B cell (primary cell): ENCODE measurements at regions not wholly inside any gene's neighbourhood (a gene's known extent, or its start where the extent isn't known, plus 50 kb on each side); places are given as distances from the start of the nearest gene placed in this dataset.

Experiments used
- ATAC-seq: fragments of 200-7000 bp; cut with Tn5 transposase; one replicate; pipeline ENCODE4 v1.10.0; 2021; ENCODE audit warnings: low read depth, mild to moderate bottlenecking, moderate number of reproducible peaks, moderate library complexity
- CTCF ChIA-PET: fragments of 350-600 bp; sonication (Branson Sonifier 250); formaldehyde crosslinking; loops from one replicate; lab custom pipeline; 2021; ENCODE audit warnings: antibody characterized with exemption, inconsistent platforms; lab: Charles Lee
- POLR2A ChIA-PET: fragments of 350-600 bp; sonication (Branson Sonifier 250); formaldehyde crosslinking; loops from one replicate; lab custom pipeline; 2021; ENCODE audit warnings: antibody characterized with exemption; lab: Charles Lee
- DNase-seq: peaks from one replicate; pipeline ENCODE4 v3.0.0; 2013
- H2AFZ ChIP-seq: 2 replicates; pipeline ENCODE4 v1.6.1; 2012; ENCODE audit warnings: mild to moderate bottlenecking, low read depth, low read length; ENCODE audit not compliant: insufficient read depth, poor library complexity, severe bottlenecking
- H3K27ac ChIP-seq, 2 donors: 1 replicate in 1 of 2; 2 replicates in 1 of 2; pipeline ENCODE4 v1.5.1; 2012 to 2013; ENCODE audit warnings: low read length in 2 of 2, mild to moderate bottlenecking in 2 of 2, moderate library complexity in 1 of 2
- H3K27me3 ChIP-seq, 4 experiments: fragments of 200-600 bp in 1 of 4; sonication (generic) in 1 of 4; replicated peaks in 1 of 4; 1 replicate in 2 of 4; 2 replicates in 2 of 4; pipeline versions ENCODE4 v1.6.1 to v1.7.0; 2013 to 2016; ENCODE audit warnings: low read length in 3 of 4, mild to moderate bottlenecking in 2 of 4, mixed read lengths in 1 of 4, moderate library complexity in 1 of 4; ENCODE audit not compliant: insufficient read depth in 4 of 4, control insufficient read depth in 3 of 4; ENCODE audit errors: control extremely low read depth in 1 of 4
- H3K36me3 ChIP-seq, 2 experiments: replicated peaks in 1 of 2; 1 replicate in 1 of 2; 2 replicates in 1 of 2; pipeline versions ENCODE4 v1.6.1 to v1.7.1; 2013; ENCODE audit warnings: low read length in 1 of 2; ENCODE audit not compliant: insufficient read depth in 2 of 2, control insufficient read depth in 1 of 2; ENCODE audit errors: control extremely low read depth in 1 of 2, extremely low read depth in 1 of 2
- H3K4me1 ChIP-seq, 2 donors: fragments of 200-600 bp in 1 of 2; sonication (generic) in 1 of 2; 1 replicate in 1 of 2; 2 replicates in 1 of 2; pipeline versions ENCODE4 v1.5.1 to v1.6.1; 2013 to 2017; ENCODE audit warnings: low read length in 2 of 2; ENCODE audit not compliant: control insufficient read depth in 2 of 2, insufficient read depth in 2 of 2
- H3K4me2 ChIP-seq: replicated peaks from 2 replicates; pipeline ENCODE3; 2012; ENCODE audit warnings: mild to moderate bottlenecking, low read depth, low read length; ENCODE audit not compliant: poor library complexity, severe bottlenecking
- H3K4me3 ChIP-seq, 5 experiments: fragments of 200-600 bp in 1 of 5; sonication (generic) in 1 of 5; 1 replicate in 3 of 5; 2 replicates in 2 of 5; pipeline versions ENCODE4 v1.5.1 to v1.7.0; 2011 to 2016; ENCODE audit warnings: low read length in 4 of 5, mild to moderate bottlenecking in 4 of 5, low read depth in 2 of 5, control low read depth in 1 of 5, moderate library complexity in 1 of 5; ENCODE audit not compliant: insufficient read depth in 1 of 5; ENCODE audit errors: control extremely low read depth in 1 of 5, extremely low read depth in 1 of 5
- H3K79me2 ChIP-seq: fragments of 200-600 bp; sonication (generic); one replicate; pipeline ENCODE4 v1.6.0; 2016; ENCODE audit warnings: low read length; ENCODE audit not compliant: control insufficient read depth, insufficient read depth
- H3K9ac ChIP-seq: fragments of 200-600 bp; sonication (generic); 2 replicates; pipeline ENCODE4 v1.6.1; 2017; ENCODE audit warnings: mild to moderate bottlenecking, low read length, moderate library complexity
- H3K9me3 ChIP-seq, 3 donors: one replicate each; pipeline versions ENCODE4 v1.6.1 to v1.7.1; 2013; ENCODE audit warnings: low read length in 2 of 3; ENCODE audit not compliant: control insufficient read depth in 2 of 3, insufficient read depth in 1 of 3; ENCODE audit errors: control extremely low read depth in 1 of 3
- H4K20me1 ChIP-seq: 2 replicates; pipeline ENCODE4 v1.6.0; 2012; ENCODE audit warnings: mild to moderate bottlenecking, low read length; ENCODE audit not compliant: insufficient read depth, control insufficient read depth, poor library complexity, severe bottlenecking
- H3K27ac Mint-ChIP-seq: one replicate; pipeline ENCODE4 v1.8.0; 2021; ENCODE audit warnings: mixed read lengths
- H3K27me3 Mint-ChIP-seq: one replicate; pipeline ENCODE4 v1.8.0; 2021; ENCODE audit warnings: mixed read lengths
- H3K4me1 Mint-ChIP-seq: one replicate; pipeline ENCODE4 v1.8.0; 2021; ENCODE audit warnings: mixed read lengths
- H3K4me3 Mint-ChIP-seq: one replicate; pipeline ENCODE4 v1.8.0; 2021; ENCODE audit warnings: mixed read lengths
- H3K9me3 Mint-ChIP-seq: one replicate; pipeline ENCODE4 v1.8.0; 2022; ENCODE audit warnings: mixed read lengths; ENCODE audit not compliant: insufficient read depth
- EZH2 ChIP-seq: IDR thresholded peaks from 2 replicates; pipeline ENCODE4 v1.6.1; 2012; ENCODE audit warnings: borderline replicate concordance, low read depth, mild to moderate bottlenecking, moderate library complexity, low read length; ENCODE audit not compliant: insufficient read depth, poor library complexity, severe bottlenecking
- WGBS: methylation state at CpG from one replicate; pipeline ENCODE4 v1.1.5; 2013; ENCODE audit warnings: missing lambda C conversion rate; ENCODE audit not compliant: insufficient coverage; 5-methylcytosine and 5-hydroxymethylcytosine counted together
- intact Hi-C: fragments of 100-400 bp; cut with micrococcal nuclease; formaldehyde crosslinking; loops from one replicate; pipeline ENCODE4 v1.10.0; 2022
- TF ChIP-seq, protein P1 (sequence below): fragments of 200-600 bp; IDR thresholded peaks from one replicate; pipeline ENCODE4 v1.8.0; 2022; ENCODE audit warnings: antibody characterized with exemption, mild to moderate bottlenecking

DNA sequence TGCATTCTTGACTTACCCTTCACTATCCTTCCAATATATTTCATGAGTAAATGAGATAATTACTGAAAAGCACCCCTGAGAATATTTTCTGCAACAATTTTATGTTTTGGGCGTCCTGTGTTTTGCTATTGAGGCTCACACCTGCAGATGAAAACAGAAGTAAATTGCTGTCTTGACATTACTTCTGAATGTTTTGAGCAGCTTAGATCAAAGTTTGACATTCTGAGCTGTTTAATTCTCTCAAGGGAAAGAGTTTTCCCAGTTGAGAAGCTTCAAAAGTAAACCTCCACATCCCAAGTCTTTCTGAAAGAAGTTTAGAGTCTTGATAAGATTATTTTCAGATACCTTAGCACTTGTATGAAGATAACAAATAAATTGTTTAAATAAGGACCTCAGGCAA is 1667.2 kb upstream of the SLC10A2 start:
- Histone ChIP-seq H3K4me3 (no peak overlapping the region), H3K27ac (no peak overlapping the region), H3K79me2 (no peaks in the 10 kb centered on the region), H3K4me1 (no peaks in the 10 kb centered on the region), H3K9ac (no peak overlapping the region), H4K20me1 (no peaks in the 10 kb centered on the region), H3K9me3 (no peaks in the 10 kb centered on the region), H3K4me2 (no peak overlapping the region), H3K36me3 (no peaks in the 10 kb centered on the region), H3K27me3 (no peaks in the 10 kb centered on the region), H2AFZ (no peak overlapping the region)
- H3K9me3 Mint-ChIP-seq = peaks cover 2% of the 10 kb centered on the region
- H3K4me1 Mint-ChIP-seq = no peaks in the 10 kb centered on the region
- H3K27ac Mint-ChIP-seq = no peak overlapping the region
- TF ChIP-seq, protein P1, sequence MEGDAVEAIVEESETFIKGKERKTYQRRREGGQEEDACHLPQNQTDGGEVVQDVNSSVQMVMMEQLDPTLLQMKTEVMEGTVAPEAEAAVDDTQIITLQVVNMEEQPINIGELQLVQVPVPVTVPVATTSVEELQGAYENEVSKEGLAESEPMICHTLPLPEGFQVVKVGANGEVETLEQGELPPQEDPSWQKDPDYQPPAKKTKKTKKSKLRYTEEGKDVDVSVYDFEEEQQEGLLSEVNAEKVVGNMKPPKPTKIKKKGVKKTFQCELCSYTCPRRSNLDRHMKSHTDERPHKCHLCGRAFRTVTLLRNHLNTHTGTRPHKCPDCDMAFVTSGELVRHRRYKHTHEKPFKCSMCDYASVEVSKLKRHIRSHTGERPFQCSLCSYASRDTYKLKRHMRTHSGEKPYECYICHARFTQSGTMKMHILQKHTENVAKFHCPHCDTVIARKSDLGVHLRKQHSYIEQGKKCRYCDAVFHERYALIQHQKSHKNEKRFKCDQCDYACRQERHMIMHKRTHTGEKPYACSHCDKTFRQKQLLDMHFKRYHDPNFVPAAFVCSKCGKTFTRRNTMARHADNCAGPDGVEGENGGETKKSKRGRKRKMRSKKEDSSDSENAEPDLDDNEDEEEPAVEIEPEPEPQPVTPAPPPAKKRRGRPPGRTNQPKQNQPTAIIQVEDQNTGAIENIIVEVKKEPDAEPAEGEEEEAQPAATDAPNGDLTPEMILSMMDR = no peak
- TF ChIP-seq EZH2 = no peak
- WGBS = 83% methylated on average over 1 of the region's 1 CpG
- intact Hi-C loops = no loop called here
- H3K27me3 Mint-ChIP-seq = no peaks in the 10 kb centered on the region
- ChIA-PET CTCF (no interaction called here), POLR2A (no interaction called here)
- no peak overlapping the region for H3K4me3 Mint-ChIP-seq
- no peak for DNase-seq
- no peak for ATAC-seq

DNA sequence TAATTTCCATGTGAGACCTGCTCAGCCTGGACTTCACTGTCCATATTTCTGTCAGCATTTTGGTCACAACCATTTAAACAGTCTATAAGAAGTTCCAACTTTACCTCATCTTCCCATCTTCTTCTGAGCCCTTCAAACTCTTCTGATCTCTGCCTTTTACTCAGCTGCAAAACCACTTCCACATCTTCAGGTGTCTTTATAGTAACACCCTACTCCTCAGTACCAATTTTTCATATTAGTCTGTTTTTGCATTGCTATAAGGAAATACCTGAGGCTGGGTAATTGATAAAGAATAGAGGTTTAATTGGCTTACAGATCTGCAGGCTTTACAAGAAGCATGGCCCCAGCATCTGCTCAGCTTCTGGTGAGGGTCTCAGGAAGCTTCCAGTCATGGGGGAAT is 1648.9 kb upstream of the SLC10A2 start:
- no peaks in the 10 kb centered on the region for H3K27me3 ChIP-seq
- no peak overlapping the region for H3K9ac ChIP-seq
- ATAC-seq (no peak), DNase-seq (no peak)
- no peaks in the 10 kb centered on the region for H4K20me1 ChIP-seq
- H3K4me2 ChIP-seq = no peak overlapping the region
- H3K9me3 ChIP-seq = peaks cover 0 to 8% (median 0%) of the 10 kb centered on the region in 3 donors
- Mint-ChIP-seq H3K27ac (no peak overlapping the region), H3K4me1 (no peaks in the 10 kb centered on the region), H3K9me3 (peaks cover 4% of the 10 kb centered on the region), H3K27me3 (no peaks in the 10 kb centered on the region), H3K4me3 (no peak overlapping the region)
- no peaks in the 10 kb centered on the region for H3K36me3 ChIP-seq
- CTCF ChIA-PET = no interaction called here
- no peak overlapping the region for H3K27ac ChIP-seq
- no peaks in the 10 kb centered on the region for H3K4me1 ChIP-seq
- intact Hi-C loops = no loop called here
- TF ChIP-seq EZH2 = no peak
- TF ChIP-seq, protein P1 = no peak
- no peak overlapping the region for H2AFZ ChIP-seq
- no peak overlapping the region for H3K4me3 ChIP-seq
- H3K79me2 ChIP-seq = no peaks in the 10 kb centered on the region
- POLR2A ChIA-PET = no interaction called here
